ENCODE measurements at regions not wholly inside any gene's neighbourhood (a gene's known extent, or its start where the extent isn't known, plus 50 kb on each side); places are given as distances from the start of the nearest gene placed in this dataset.

DNA sequence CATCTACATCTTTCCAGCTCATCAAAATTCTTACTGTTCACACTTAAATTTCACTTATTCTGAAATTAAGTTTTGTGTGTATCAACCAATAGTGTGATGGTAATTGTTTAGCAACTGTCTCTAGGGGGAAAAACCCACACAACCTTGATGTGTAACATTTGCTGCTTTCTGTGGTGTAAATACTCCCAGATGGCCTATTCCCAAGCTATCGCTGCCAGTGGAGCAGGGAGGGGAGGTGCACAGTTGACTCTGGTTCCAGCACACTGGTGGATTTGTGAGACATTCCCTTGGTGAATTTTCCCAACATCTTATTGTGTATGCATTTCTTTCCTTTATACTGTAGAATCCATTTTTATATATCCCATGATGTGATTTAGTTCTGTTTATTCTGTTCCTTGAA, 275.9 kb upstream of the SHH start:
- no peak for DNase-seq

DNA sequence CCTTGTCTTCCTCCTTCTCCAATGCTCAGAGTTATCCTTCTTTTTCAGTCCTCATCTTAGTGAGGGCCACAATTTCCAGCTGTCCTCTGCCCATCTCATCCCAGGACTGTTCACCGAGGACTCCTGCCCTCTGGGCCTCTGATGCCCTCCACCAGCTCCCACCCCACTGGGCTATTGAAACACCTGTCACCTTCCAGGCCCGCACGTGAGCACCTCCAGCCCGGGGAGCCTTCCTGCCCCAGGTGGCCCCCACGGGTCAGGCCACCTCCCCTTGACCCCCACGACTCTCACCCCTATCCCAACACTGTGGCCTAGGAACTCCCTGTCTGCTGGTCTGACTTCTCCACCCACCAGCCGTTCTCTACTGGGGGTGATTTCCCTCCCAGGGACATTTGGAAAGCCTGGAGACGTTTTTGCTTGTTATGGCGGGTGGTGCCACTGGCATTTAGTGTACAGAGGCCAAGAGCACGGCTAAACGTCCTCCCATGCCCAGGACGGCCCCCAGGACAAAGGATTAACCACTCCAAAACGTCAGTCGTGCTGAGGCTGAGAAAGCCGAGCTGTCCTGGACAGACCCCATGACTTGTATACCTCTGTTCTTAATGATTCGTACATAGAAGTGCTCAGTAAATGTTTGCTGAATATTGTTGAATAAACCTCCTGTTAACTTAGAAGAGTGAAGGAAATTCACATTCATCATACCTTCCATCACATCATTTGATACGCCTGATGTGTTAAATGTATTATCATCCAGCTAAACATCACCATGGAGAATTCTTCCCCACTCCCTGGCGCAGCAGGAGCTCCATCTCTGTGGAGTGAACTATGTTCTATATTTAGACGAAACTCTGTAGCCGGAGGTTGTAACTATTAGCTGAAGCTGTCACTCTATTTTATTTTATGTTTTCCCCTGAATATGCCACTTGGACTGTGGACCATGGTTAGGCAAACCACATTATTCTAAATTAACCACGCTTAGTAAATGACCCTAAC, 270.1 kb upstream of the SHH start:
- DNase-seq, result no peak

DNA sequence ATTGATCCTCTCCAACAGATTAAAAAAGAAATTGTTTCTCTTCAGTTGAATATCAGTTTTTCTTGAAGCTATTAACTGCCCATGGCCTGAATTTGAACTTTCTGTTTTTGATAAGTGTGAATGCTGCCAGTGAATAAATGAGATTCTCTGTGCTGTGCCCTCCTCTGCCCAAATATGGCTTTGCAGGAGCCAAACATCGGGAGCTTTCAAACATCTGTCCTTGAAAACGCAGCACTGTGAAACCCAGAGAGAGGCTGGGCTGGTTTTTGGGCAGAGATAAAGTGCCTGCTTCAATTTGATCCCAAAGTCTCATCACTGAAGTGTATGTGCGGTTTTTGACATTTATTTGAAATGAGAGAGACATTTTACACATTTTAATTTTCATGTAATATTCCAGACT, 268.3 kb upstream of the SHH start:
- DNase-seq, result no peak

DNA sequence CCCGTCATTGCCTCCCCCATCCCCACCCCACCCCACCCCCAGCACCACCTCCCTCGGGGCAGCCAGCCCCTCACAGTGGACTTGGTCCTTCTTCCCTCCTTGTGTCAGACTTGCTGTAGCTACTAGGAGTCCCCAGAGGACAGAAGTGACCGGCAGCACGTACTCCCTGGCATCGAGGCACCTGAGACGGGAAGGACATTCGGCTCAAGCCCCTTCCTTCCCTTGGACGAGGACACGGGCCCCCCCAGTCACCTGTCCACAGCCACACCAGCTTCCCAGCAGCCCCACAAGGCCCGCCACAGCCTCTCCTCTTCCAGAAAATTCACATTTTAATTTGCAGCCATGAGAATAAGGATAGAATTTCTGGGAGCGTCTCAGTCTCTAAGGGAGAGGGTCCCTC, 267.8 kb upstream of the SHH start:
- DNase-seq, result no peak

DNA sequence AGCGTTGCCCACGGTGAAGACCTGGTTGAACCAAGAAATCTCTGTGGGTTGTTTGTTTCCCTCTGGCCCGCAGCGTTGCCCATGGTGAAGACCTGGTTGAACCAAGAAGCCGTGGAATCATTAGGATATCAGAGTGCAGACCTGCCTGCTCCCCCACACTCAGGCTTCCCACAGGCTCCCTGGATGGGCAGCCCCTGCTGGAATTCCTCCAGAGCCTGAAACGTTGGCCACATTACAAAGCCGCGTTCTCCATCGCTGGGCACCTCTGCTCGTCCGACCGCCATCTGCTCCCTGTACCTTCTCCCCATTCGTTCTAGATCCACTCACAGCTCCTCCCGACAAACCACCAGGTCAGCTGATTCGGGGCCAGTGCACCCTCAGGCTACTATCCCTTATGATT, 266.9 kb upstream of the SHH start:
- no peak for DNase-seq

DNA sequence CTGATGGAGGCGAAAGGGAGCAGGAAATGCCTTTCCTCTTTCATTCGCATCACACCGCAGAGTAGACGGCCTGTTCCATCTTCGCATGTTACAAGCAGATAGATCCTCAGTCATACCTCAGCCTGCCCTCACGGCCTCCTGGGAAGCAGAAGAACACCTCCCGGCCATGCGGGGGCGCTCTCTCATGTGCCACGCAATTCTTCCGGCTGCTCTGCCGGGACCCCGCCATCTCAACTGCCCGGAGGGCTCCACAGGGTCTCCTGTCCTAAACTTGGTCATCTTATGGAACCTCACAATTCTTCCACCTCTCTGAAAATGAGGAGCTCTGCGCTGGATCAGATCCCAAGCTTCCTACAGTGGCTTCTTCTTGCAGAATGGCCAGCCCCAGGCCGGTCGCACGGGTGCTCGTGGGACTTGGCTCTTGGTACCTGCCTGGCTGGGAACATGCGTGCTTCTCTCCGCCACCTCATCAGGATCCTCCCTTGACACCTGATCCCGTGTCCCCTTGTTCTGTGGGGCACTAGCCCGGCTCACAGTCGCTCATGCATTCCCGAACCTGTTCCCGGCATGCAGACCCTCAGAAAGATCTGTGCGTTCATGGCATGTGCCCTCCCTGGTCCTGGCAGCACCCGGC, 262.8 kb upstream of the SHH start:
- DNase-seq, result no peak

DNA sequence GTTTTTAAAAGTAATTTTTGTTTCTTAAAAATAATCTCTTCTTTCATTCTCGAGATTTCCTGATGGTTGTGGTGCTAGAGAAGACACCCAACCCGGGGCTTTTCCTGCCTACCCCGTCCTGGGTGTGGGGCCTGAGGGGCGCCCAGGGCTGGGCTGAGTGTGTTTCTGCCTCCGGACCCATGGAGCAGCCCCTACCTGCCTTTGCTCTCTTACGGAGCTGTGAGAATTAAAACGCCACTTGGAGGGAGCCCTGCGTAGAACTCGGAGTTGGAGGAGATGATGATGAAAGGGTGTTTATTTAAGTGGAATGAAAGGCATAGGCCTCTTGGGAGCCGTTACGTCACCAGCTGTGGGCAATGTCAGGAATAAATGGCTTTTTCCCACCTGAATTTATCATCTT, 261.8 kb upstream of the SHH start:
- no peak for DNase-seq

DNA sequence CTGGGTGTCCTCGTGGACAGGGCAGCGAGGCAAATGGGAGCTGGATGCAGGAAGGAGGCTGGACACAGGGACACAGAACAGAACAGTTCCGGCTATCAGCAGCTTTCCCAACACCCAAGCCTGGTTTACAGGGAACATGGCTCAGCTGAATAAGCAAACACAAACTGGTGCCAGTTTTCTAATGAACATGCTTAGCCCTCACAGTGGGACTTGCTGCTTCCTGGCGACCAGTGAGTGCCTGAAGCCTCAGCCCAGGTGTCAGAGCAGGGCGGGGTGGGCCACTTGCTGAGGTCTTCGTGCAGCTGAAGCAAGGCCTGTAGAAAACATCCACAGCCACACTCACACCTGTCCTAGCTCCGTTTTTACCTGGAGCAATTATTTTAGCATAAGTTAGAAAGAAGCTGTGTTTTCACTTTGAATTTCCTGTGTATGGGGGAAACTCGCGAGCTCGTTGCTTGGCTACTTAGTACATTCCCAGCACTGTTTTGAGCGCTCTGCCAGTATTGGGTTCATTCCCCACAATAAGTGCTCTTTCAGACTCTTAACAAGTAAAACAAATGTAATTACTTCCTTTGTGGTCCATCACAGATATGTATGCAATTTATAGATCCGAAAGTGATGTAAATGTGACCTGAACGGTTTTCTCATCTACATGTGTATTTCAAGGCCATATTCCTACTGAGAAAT, 261.2 kb upstream of the SHH start:
- DNase-seq, result no peak

DNA sequence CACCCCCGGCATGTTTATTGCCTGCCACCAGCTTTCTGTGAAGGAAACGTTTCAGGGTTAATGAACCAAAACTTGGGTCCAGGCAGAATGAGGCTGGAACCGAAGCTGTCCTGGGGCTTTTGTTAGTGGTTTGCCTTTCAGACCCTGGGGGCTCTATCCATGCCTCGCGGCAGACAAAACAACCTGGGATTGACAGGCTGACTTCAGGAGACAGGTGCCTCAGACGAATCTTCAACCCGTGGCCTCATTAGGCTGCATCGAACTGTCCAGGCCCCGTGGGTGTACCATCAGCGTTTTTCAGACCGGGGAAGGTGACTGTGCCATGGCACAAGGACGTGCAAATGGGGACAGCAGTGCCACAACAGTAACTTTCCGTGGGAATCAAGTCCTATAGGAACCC, 259.3 kb upstream of the SHH start:
- no peak for DNase-seq

DNA sequence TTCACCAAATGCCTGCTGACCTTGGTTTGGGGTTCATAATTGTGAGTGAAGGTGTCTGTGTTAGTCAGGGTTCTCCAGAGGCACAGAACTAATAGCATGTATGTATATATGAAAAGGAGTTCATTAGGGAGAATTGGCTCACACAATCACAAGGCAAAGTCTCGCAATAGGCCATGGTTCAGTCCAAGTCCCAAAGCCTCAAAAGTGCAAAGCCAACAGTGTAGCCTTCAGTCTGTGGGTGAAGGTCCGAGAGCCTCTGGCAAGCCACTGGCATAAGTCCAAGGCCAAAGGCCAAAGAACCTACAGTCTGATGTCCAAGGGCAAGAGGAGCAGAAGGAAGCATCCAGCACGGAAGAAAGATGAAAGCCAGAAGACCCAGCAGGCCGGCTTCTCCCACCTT, 257.6 kb upstream of the SHH start:
- DNase-seq, result no peak

DNA sequence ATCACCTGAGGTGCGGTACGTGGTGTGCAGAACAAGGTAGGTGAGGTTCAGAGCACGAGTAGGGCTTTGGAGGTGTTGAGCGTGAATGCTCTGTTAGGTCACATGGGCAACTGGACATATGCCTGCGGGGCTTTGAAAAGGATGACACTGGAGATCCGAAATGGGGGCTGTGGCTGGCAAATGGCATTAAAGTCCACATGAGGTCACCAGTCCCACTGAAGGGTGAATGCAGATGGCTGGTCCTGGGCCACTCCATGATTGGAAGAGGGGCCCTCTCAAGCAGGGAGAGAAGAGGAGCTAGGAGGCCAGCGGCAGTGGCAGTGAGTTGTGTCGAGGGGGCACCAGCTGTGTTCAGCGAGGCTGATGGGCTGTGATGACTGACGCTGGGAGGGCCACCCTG, 254.9 kb upstream of the SHH start:
- no peak for DNase-seq

DNA sequence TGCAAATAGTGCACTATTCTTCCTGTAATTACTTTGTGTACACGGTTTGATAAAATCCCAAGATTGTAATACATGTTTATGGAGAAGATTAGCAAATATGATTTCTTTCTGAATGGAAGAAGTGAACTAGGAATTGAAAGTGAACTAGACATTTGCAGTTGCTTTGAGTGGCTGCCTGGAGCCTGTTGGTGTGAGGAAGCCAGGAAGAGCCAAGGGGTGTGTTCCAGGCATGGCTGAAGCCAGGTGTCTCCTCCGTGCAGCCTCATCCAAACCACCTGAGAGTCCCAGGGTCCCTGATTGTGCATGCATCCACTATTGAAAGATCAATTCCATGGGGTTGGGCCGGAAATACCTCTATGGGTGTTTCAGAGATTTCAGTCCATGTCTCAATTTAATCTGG, 253.1 kb upstream of the SHH start:
- DNase-seq, result no peak

DNA sequence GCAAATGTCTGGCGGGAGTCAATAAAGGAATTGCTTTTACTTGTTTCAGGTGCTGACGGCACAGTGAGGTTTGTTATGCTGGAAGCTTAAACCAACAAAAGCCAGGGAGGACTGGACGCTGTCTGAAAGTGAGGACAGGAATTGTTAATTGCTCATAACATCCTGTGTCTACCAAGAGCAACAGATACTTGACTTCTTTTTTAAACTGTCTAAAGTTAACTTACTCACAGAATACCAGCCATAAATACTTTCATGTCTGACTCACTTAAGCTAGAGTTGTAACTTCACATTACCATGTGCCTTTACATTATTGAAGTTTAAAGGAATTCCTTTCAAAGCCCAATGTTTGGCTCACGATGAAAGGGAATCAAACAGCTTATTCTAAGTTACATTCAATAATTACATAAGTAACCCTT, 252.7 kb upstream of the SHH start:
- DNase-seq, result no peak

DNA sequence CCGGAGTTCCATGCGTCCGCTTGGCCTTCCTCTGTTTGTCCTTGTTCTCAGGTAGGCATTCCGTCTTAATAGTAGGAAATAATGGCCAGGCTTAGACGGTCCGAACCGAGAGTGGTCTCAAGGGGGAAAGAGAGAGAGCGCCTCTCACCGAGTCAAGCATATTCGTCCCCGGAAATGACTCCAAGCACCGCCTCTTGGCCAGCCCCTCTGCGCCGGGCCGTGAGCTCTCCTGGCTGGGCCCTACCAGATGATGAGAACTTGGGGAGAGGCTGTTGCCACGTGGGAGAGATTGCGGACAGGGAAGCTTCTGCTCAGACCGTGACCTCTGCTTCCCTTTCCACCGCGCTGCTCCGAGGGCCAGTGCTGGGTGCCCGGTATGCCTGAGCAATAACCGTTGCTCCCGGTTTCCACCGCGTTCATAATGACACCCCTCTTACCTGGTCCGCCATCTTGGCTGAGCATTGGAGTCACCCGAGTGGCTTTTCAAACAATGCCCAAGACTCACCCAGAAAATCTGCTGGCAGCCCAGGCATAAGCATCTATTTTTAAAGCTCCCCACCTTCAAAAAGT, 251.1 kb upstream of the SHH start:
- no peak for DNase-seq

DNA sequence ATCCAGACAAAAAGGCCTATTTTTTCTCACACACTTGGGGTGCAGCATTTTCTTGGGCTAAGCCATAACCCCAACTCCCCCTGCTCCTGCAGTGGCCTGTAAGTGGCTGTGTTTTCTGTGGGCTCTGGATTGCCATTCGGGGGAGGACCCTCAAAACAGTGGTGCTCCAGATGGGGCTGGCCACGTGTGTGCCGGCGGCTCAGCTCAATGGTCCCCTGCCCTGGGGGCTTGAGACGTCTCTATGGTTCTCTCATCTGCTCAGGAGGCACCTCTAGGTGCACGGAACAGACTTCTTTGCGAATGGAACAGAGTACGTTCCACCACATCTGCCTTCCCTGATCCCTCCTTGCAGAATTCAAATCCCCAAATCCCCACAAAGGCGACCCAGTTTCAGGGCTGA, 250.0 kb upstream of the SHH start:
- no peak for DNase-seq

DNA sequence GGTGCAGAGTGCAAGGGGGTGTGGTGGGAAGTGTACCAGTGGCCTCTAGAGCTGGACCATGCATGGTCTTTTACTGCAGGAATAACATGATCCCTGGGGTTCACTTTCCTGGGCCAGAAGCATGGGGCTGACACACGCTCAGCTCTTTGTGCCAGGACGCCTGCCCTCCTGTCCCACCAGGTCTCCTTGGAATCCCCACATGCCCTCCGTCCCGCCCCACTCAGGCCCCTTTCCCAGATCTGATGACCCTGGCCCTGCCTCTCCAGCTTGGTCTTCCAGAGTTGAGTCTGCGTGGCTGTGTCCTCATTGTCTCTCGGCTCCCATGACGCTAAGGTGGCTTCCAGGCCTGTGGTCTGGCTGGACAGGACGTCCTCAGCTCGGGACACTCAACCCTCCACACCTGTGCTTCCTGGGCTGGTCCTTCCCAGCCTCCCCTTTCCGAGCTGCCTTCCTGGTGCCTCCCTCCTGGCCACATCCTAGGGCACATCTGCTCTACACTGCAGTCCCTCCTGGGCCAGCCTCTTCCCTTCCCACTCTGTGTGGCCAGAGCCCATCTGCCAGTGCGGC, 249.5 kb upstream of the SHH start:
- DNase-seq, result no peak

DNA sequence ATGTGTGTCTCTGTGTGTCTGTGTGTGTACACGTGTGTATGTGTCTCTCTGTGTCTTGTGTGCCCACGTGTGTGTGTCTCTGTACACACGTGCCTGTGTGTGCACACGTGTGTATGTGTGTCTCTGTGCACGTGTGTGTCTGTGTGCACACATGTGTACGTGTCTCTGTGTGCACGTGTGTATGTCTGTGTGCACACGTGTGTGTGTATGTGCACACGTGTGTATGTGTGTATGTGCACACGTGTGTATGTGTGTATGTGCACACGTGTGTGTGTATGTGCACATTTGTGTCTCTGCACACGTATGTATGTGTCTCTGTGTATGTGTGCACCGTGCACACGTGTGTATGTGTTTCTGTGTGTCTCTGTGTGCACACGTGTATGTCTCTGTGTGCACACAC, 248.7 kb upstream of the SHH start:
- no peak for DNase-seq

DNA sequence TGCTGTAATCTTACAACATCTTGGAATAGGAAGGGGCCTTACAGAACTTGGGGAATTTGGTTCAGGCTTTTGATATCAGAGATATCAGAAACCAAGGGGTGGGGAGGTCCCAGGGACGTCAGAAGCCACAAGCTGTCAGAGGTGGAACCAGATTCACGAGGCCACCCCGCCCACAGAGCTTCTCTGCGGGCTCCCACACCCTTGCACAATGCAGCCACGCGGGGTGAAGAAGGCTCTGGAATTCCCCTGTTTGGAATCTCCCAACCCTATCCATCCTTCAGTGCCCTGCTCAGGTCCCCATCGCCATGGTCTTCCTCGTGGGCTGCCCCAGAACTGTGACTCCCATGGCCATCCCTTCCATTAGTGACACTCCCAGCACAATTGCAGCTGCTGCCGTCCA, 247.1 kb upstream of the SHH start:
- DNase-seq, result no peak

DNA sequence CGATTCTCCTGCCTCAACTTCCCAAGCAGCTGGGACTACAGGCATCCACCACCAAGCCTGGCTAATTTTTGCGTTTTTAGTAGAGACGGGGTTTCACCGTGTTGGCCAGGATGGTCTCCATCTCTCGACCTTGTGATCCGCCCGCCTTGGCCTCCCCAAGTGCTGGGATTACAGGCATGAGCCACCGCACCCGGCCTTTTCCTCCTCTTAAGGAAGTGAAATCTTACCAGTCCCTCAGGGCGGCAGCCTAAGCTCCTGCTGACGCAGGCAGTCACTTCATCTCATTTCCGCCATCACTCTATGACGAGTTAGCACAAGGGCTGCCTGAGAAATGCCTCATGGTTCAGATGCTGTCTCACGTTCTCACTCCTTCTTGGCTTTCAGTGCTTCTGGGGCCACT, 246.0 kb upstream of the SHH start:
- DNase-seq, result no peak

DNA sequence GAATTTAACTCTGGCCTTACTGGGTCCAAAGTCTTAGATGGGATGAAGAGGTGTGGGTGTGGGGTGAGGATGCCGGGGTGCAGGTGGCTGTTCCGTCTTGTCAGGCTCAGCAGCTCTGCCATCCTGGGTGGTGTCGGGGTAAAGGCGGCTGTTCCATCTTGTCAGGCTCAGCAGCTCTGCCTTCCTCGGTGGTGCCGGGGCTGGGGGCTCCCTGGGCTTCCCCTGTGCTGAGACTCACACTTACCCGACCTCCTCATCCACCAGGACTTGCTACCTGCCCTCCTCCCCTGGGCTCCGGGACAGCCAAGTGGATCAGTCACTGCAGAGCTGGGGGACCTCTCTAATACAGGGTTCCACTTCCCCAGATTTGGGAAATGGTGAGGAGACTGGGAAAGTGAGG, 244.3 kb upstream of the SHH start:
- DNase-seq, result no peak

DNA sequence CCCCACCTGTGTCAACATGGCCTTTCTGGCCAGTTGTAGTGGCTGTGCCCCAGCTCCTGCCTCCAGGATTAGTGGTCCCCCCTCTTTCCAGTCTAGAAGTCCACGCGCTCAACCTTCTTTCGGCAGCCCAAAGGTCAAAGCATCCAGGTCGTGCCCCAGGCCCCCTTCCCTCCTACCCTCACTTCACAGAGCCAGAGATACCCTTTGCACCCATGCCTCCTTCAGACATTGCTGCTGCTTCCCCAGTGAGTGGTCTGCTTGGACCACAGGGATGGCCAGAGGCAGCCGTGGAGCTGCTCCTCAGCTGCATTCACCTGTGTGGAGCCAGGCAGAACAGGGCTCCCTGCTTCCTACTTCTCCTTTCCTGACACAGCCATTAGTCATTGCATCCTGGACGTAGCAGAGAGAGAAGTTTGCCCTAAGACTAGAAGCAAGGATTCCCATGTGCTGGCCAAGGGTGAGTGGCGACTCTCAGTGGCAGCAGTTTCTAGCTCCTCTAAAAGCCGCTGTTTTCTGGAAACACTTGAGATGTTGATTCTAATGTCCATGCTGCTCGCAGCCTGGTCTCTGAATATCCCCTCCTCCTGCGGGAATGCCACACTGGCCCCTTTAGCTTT, 243.1 kb upstream of the SHH start:
- no peak for DNase-seq

DNA sequence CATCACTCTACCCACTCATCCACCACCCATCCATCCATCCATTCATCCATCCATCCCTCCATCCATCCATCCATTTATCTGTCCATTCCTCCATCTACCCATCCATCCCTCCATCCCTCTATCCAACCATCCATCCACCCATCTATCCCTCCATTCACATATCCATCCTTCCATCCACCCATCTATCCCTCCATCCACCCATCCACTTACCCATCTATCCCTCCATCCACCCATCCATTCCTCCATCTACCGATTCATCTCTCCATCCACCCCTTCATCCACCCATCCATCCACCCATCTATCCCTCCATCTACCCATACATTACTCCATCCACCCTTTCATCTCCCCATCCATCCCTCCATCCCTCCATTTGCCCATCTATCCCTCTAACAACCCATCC, 239.6 kb upstream of the SHH start:
- no peak for DNase-seq

All from NCI-H1436 treated with DMSO at 0.1 percent for 48 hours (cell line).